Tibial nerve (tissue), 4 donors: ENCODE measurements at regions not wholly inside any gene's neighbourhood (a gene's known extent, or its start where the extent isn't known, plus 50 kb on each side); places are given as distances from the start of the nearest gene placed in this dataset.

Source experiments
- DNase-seq, 2 donors: peaks; one replicate each; pipeline ENCODE4 v3.0.0-alpha.2; 2019; ENCODE audit warnings: low spot score in 2 of 2
- H3K27ac ChIP-seq, 4 donors: fragments of 200-600 bp; sonication (generic) in 3 of 4; one replicate each; pipeline ENCODE4 v1.5.1; 2017 to 2019; ENCODE audit warnings: mild to moderate bottlenecking in 1 of 4
- H3K27me3 ChIP-seq, 2 donors: fragments of 200-600 bp; sonication (generic) in 1 of 2; one replicate each; pipeline versions ENCODE4 v1.5.1 to v1.6.0; 2017 to 2019
- H3K36me3 ChIP-seq, 3 donors: fragments of 200-600 bp; sonication (generic); one replicate each; pipeline ENCODE4 v1.5.1; 2018 to 2019
- H3K4me1 ChIP-seq, 4 donors: fragments of 200-600 bp; sonication (generic) in 3 of 4; one replicate each; pipeline ENCODE4 v1.5.1; 2017 to 2019
- H3K4me3 ChIP-seq, 4 donors: fragments of 200-600 bp; sonication (generic) in 3 of 4; one replicate each; pipeline ENCODE4 v1.5.1; 2017 to 2019; ENCODE audit warnings: mild to moderate bottlenecking in 1 of 4, moderate library complexity in 1 of 4
- H3K9me3 ChIP-seq, 4 donors: fragments of 200-600 bp; sonication (generic) in 3 of 4; one replicate each; pipeline ENCODE4 v1.5.1; 2017 to 2019
- CTCF ChIP-seq, 5 experiments: fragments of 200-600 bp in 3 of 5; fragments of 450-650 bp in 2 of 5; sonication (generic) in 3 of 5; IDR thresholded peaks; one replicate each; pipeline ENCODE4 v1.5.1; 2016 to 2019; ENCODE audit warnings: antibody characterized with exemption in 5 of 5, mild to moderate bottlenecking in 3 of 5, moderate library complexity in 2 of 5
- EP300 ChIP-seq, 2 donors: sonication (generic); formaldehyde crosslinking; IDR thresholded peaks; one replicate each; pipeline ENCODE4 v1.6.1; 2017; ENCODE audit warnings: antibody characterized with exemption in 2 of 2, mild to moderate bottlenecking in 1 of 2
- POLR2A ChIP-seq, 2 donors: fragments of 450-650 bp; IDR thresholded peaks; one replicate each; pipeline ENCODE4 v1.6.1; 2017; ENCODE audit warnings: antibody characterized with exemption in 2 of 2, mild to moderate bottlenecking in 2 of 2, moderate library complexity in 2 of 2
- WGBS, 2 donors: methylation state at CpG; one replicate each; pipeline ENCODE4 v1.1.5; 2018; 5-methylcytosine and 5-hydroxymethylcytosine counted together

DNA sequence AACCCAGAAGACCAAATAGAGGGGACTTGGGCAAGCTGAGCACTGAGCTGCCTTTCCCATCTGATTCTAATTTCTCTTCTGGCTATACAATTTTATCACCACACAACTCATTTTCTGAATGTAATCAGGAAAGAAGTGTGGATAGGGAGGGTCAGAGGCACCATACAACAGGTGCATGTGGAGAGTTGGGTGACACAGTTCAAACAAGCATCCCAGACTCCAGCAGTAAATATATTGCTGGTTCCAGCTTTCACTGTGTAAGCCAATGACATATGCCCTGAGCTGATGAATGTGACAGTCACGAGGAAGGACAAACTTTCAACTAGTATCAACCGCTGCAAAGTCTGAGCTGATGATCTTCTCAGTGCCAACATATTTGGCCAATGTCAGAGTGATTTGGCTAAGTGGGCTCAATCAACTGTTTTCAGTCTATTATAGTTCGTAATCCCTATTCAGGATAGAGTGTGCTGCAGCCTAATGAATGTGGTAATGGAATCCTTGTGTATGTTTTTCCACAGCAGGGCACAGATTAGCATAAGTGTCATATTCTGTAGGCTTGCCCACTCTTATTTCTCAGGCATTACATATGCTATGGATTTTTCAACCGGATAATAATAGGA lies 109.9 kb upstream of the MEIS1 start:
- TF ChIP-seq POLR2A (IDR thresholded peaks at IDR 0.05), result no peak
- TF ChIP-seq EP300 (IDR thresholded peaks at IDR 0.05), result no peak
- TF ChIP-seq CTCF (IDR thresholded peaks at IDR 0.05), result no peak
- no peaks in the 10 kb centered on the region for H3K9me3 ChIP-seq
- no peaks in the 10 kb centered on the region for H3K27me3 ChIP-seq
- H3K36me3 ChIP-seq, result no peaks in the 10 kb centered on the region
- no peak overlapping the region for H3K27ac ChIP-seq
- 66 to 77% methylated on average over 4 of the region's 4 CpGs for WGBS, 2 donors
- DNase-seq, result no peak
- H3K4me3 ChIP-seq, result no peak overlapping the region
- no peaks in the 10 kb centered on the region for H3K4me1 ChIP-seq

DNA sequence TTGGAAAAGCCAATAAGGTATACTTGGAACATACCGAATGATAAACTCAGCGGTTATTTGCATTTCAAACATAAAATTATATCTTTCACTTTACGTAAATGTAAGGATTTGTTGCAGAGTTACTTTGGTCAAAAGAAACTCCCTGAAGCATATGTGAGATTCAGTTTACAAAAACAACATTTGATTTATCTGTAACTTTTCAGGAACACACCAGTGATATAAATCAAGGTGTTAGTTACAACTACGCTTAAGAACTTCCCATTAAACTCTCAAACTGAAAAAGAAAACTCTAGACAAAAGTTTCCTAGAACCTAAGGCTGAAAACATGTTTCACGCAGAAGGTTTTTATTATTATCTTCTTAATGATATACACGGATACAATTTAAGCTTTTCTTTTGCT lies 110.6 kb upstream of the MEIS1 start:
- TF ChIP-seq CTCF (IDR thresholded peaks at IDR 0.05) (no peak), EP300 (IDR thresholded peaks at IDR 0.05) (no peak), POLR2A (IDR thresholded peaks at IDR 0.05) (no peak)
- no peaks in the 10 kb centered on the region for H3K27me3 ChIP-seq
- DNase-seq, result no peak
- H3K27ac ChIP-seq, result no peak overlapping the region
- WGBS, 2 donors, result 91 to 93% methylated on average over 6 of the region's 6 CpGs
- H3K4me3 ChIP-seq, result no peak overlapping the region
- H3K9me3 ChIP-seq, result no peaks in the 10 kb centered on the region
- H3K36me3 ChIP-seq, result no peaks in the 10 kb centered on the region
- no peaks in the 10 kb centered on the region for H3K4me1 ChIP-seq

DNA sequence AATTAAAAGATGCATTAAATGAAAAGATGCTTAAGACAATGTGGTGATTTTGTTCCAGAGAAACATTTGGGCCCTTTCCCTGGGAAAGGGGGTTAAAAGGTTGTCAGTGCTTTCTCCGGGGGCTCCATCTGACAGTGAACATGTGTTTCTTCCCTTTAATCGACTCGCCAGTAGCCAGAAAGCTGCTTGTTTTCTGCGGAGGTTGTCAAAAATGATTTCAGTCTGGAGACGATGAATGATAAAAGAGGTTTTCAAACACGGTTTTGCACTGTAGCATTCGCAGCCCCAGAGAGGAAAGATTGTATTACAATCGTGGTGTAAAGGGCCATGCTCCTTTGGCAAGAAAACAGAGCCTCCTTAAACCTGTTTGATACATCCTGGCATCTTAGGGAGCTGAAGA lies 111.5 kb upstream of the MEIS1 start:
- TF ChIP-seq EP300 (IDR thresholded peaks at IDR 0.05) (no peak), POLR2A (IDR thresholded peaks at IDR 0.05) (no peak), CTCF (IDR thresholded peaks at IDR 0.05) (no peak)
- Histone ChIP-seq H3K27me3 (no peaks in the 10 kb centered on the region), H3K4me3 (no peak overlapping the region), H3K27ac (no peak overlapping the region), H3K4me1 (no peaks in the 10 kb centered on the region), H3K9me3 (no peaks in the 10 kb centered on the region), H3K36me3 (no peaks in the 10 kb centered on the region)
- WGBS, 2 donors, result 33 to 38% methylated on average over 8 of the region's 8 CpGs
- no peak for DNase-seq

GRCh38 chr2:66322506-66323260 lies 112.2 kb upstream of the MEIS1 start:
- no peaks in the 10 kb centered on the region for H3K9me3 ChIP-seq
- no peak for TF ChIP-seq POLR2A (IDR thresholded peaks at IDR 0.05)
- no peak for TF ChIP-seq EP300 (IDR thresholded peaks at IDR 0.05)
- no peak for TF ChIP-seq CTCF (IDR thresholded peaks at IDR 0.05)
- no peaks in the 10 kb centered on the region for H3K27me3 ChIP-seq
- no peak overlapping the region for H3K27ac ChIP-seq
- no peak overlapping the region for H3K4me3 ChIP-seq
- H3K36me3 ChIP-seq, result no peaks in the 10 kb centered on the region
- WGBS, 2 donors, result 59 to 64% methylated on average over 9 of the region's 9 CpGs
- DNase-seq, result no peak
- no peaks in the 10 kb centered on the region for H3K4me1 ChIP-seq

DNA sequence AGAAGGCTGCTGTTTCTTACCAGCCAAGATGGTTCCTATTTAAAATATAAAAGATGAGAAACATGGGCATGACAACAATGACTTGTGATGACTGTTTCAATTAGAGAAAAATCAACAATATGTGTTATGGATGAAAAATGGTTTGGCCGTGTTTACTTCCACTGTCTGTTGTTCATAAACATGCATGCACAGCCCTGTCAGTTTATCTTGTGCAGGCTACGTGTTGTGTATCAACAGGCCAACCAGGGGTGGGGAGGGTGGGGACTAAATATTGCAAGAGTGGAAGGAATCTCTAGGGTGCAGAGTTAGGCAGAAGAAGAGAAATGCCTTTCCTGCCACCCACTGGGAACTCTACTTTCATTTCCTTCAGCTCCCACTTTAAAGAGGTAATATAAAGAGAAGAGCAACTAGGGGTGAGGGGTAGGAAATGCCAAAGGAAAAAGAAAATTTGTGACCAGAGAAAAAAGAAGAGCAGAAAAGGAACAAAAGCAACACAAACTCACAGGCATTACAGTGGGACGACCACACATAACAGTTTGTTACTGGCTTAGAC lies 116.8 kb upstream of the MEIS1 start:
- Histone ChIP-seq H3K4me1 (no peaks in the 10 kb centered on the region), H3K4me3 (no peak overlapping the region), H3K9me3 (peaks cover 0 to 2% (median 0%) of the 10 kb centered on the region in 4 donors), H3K27me3 (no peaks in the 10 kb centered on the region), H3K27ac (no peak overlapping the region), H3K36me3 (no peaks in the 10 kb centered on the region)
- no peak for DNase-seq
- no peak for TF ChIP-seq POLR2A (IDR thresholded peaks at IDR 0.05)
- TF ChIP-seq CTCF (IDR thresholded peaks at IDR 0.05), result no peak
- no peak for TF ChIP-seq EP300 (IDR thresholded peaks at IDR 0.05)
- WGBS, 2 donors, result 81% methylated on average over 3 of the region's 3 CpGs
